ENCODE measurements at regions not wholly inside any gene's neighbourhood (a gene's known extent, or its start where the extent isn't known, plus 50 kb on each side); places are given as distances from the start of the nearest gene placed in this dataset.

- TF ChIP-seq CTCF (IDR thresholded peaks at IDR 0.05): no peak
- peaks cover 11% of the 10 kb centered on the region for H3K27me3 Mint-ChIP-seq (ENCODE audit: insufficient read depth)
These were observed 231.8 kb upstream of the CRY1 start for GRCh38 chr12:107325075-107325608.

GRCh38 chr12:107326237-107326636, 232.9 kb upstream of the CRY1 start:
- H3K27me3 Mint-ChIP-seq (ENCODE audit: insufficient read depth): peaks cover 17% of the 10 kb centered on the region
- H3K4me3 Mint-ChIP-seq: no peak overlapping the region
- no peak for DNase-seq
- no peaks in the 10 kb centered on the region for H3K4me1 Mint-ChIP-seq (ENCODE audit: low read depth)
- H3K27ac Mint-ChIP-seq: no peak overlapping the region
- TF ChIP-seq CTCF (IDR thresholded peaks at IDR 0.05): no peak
- H3K9me3 Mint-ChIP-seq: no peaks in the 10 kb centered on the region; the same call in 1 of the 2 replicates
- no peaks in the 10 kb centered on the region for H3K36me3 Mint-ChIP-seq (ENCODE audit: low read depth)

More at GRCh38 chr12:107325075-107325608, 231.8 kb upstream of the CRY1 start:
- Mint-ChIP-seq H3K36me3 (ENCODE audit: low read depth) (no peaks in the 10 kb centered on the region), H3K4me3 (no peak overlapping the region), H3K27ac (no peak overlapping the region), H3K4me1 (ENCODE audit: low read depth) (no peaks in the 10 kb centered on the region), H3K9me3 (no peaks in the 10 kb centered on the region; the same call in 1 of the 2 replicates)
- no peak for DNase-seq

- Mint-ChIP-seq H3K9me3 (no peaks in the 10 kb centered on the region; the same call in 1 of the 2 replicates), H3K36me3 (ENCODE audit: low read depth) (no peaks in the 10 kb centered on the region), H3K27me3 (ENCODE audit: insufficient read depth) (peaks cover 10% of the 10 kb centered on the region), H3K4me3 (no peak overlapping the region), H3K27ac (no peak overlapping the region), H3K4me1 (ENCODE audit: low read depth) (no peaks in the 10 kb centered on the region)
- DNase-seq: no peak
- no peak for TF ChIP-seq CTCF (IDR thresholded peaks at IDR 0.05)
These were observed 234.4 kb upstream of the CRY1 start for GRCh38 chr12:107327651-107328182.

- Mint-ChIP-seq H3K9me3 (no peaks in the 10 kb centered on the region; the same call in 1 of the 2 replicates), H3K4me3 (no peak overlapping the region), H3K27ac (no peak overlapping the region), H3K4me1 (ENCODE audit: low read depth) (no peaks in the 10 kb centered on the region), H3K36me3 (ENCODE audit: low read depth) (no peaks in the 10 kb centered on the region), H3K27me3 (ENCODE audit: insufficient read depth) (peaks cover 11% of the 10 kb centered on the region)
- no peak for DNase-seq
- TF ChIP-seq CTCF (IDR thresholded peaks at IDR 0.05): no peak
These were observed 235.2 kb upstream of the CRY1 start for GRCh38 chr12:107328442-107329133.

- no peak for DNase-seq
- Mint-ChIP-seq H3K9me3 (peaks cover 5% of the 10 kb centered on the region; the same call in 1 of the 2 replicates), H3K4me3 (no peak overlapping the region), H3K4me1 (ENCODE audit: low read depth) (no peaks in the 10 kb centered on the region), H3K36me3 (ENCODE audit: low read depth) (no peaks in the 10 kb centered on the region), H3K27ac (no peak overlapping the region), H3K27me3 (ENCODE audit: insufficient read depth) (peaks cover 14% of the 10 kb centered on the region)
- TF ChIP-seq CTCF (IDR thresholded peaks at IDR 0.05): no peak
These were observed 236.4 kb upstream of the CRY1 start for GRCh38 chr12:107329569-107330324.
